A549 (cell line): ENCODE measurements at regions not wholly inside any gene's neighbourhood (a gene's known extent, or its start where the extent isn't known, plus 50 kb on each side); places are given as distances from the start of the nearest gene placed in this dataset.

Source experiments
- CHD2 ChIP-seq: fragments of 150-350 bp; IDR thresholded peaks from 2 replicates; pipeline ENCODE4 v1.6.1; 2014; ENCODE audit warnings: low read length; ENCODE audit not compliant: partially characterized antibody
- EP300 ChIP-seq, 2 experiments: fragments of >200 bp; sonication (Bioruptor Twin); formaldehyde crosslinking; IDR thresholded peaks; 2 replicates in 1 of 2; 3 replicates in 1 of 2; pipeline ENCODE4 v1.6.1; 2016 to 2017
- ESRRA ChIP-seq: fragments of 150-350 bp; IDR thresholded peaks from 2 replicates; pipeline ENCODE4 v1.6.1; 2014; ENCODE audit warnings: mild to moderate bottlenecking, low read length, borderline replicate concordance
- JUN ChIP-seq, 2 experiments: fragments of >200 bp; sonication (Bioruptor Twin); formaldehyde crosslinking; IDR thresholded peaks; 2 replicates in 1 of 2; 3 replicates in 1 of 2; pipeline ENCODE4 v1.6.1; 2016 to 2017
- MAZ ChIP-seq: fragments of 150-350 bp; IDR thresholded peaks from 2 replicates; pipeline ENCODE4 v1.6.1; 2014; ENCODE audit warnings: antibody characterized with exemption, low read depth, low read length, borderline replicate concordance
- NR3C1 ChIP-seq: fragments of >200 bp; sonication (Bioruptor Twin); formaldehyde crosslinking; IDR thresholded peaks from 3 replicates; pipeline ENCODE4 v1.6.1; 2017
- POLR2A ChIP-seq: IDR thresholded peaks from 2 replicates; pipeline ENCODE4 v1.6.1; 2012; ENCODE audit warnings: mild to moderate bottlenecking, low read length
- RFX5 ChIP-seq: fragments of 450-650 bp; IDR thresholded peaks from 2 replicates; pipeline ENCODE4 v1.7.1; 2014; ENCODE audit warnings: antibody characterized with exemption, mild to moderate bottlenecking, moderate library complexity
- TF ChIP-seq, protein P1 (sequence below): fragments of >200 bp; sonication (Bioruptor Twin); formaldehyde crosslinking; IDR thresholded peaks from 3 replicates; pipeline ENCODE4 v1.5.1; 2016
- TF ChIP-seq, protein P2 (sequence below): fragments of 150-350 bp; IDR thresholded peaks from 2 replicates; pipeline ENCODE4 v1.6.1; 2014; ENCODE audit warnings: low read depth, mild to moderate bottlenecking, low read length
- TF ChIP-seq, protein P3 (sequence below): fragments of 200-600 bp; sonication (generic); IDR thresholded peaks from 2 replicates; pipeline ENCODE4 v1.6.1; 2016; ENCODE audit warnings: antibody characterized with exemption, mild to moderate bottlenecking, moderate library complexity
- TF ChIP-seq, protein P4 (sequence below): IDR thresholded peaks from 2 replicates; pipeline ENCODE4 v1.6.1; 2012
- TF ChIP-seq, protein P5 (sequence below): fragments of 450-650 bp; IDR thresholded peaks from 2 replicates; pipeline ENCODE4 v1.6.1; 2014; ENCODE audit warnings: antibody characterized with exemption
- TF ChIP-seq, protein P6 (sequence below): fragments of 250-450 bp; sonication (Bioruptor Pico); IDR thresholded peaks from 2 replicates; pipeline ENCODE4 v1.5.0; 2021; ENCODE audit warnings: mild to moderate bottlenecking, moderate library complexity, borderline replicate concordance

DNA sequence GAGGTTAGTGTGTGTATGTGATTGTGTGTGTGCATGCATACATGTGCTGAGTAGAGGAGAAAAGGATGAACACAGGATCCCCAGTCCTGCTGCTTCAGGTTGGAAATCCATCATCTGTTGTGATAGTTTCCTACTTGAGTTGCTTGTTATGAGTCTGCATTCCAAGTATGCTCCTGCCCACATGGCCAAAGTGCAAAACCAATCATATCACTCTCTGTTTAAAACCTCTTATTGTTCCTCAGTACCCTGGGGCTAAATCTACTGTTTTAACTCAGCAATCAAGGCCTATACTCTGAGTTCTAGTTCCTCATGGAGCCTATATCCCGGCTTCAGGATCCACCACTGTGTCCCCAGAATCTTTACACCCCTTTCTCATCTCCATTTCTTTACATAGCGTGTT, 139.9 kb upstream of the TLE3 start:
- TF ChIP-seq NR3C1, result no peak
- TF ChIP-seq, protein P1, sequence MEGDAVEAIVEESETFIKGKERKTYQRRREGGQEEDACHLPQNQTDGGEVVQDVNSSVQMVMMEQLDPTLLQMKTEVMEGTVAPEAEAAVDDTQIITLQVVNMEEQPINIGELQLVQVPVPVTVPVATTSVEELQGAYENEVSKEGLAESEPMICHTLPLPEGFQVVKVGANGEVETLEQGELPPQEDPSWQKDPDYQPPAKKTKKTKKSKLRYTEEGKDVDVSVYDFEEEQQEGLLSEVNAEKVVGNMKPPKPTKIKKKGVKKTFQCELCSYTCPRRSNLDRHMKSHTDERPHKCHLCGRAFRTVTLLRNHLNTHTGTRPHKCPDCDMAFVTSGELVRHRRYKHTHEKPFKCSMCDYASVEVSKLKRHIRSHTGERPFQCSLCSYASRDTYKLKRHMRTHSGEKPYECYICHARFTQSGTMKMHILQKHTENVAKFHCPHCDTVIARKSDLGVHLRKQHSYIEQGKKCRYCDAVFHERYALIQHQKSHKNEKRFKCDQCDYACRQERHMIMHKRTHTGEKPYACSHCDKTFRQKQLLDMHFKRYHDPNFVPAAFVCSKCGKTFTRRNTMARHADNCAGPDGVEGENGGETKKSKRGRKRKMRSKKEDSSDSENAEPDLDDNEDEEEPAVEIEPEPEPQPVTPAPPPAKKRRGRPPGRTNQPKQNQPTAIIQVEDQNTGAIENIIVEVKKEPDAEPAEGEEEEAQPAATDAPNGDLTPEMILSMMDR, result no peak
- TF ChIP-seq ESRRA, result no peak
- TF ChIP-seq, protein P2, sequence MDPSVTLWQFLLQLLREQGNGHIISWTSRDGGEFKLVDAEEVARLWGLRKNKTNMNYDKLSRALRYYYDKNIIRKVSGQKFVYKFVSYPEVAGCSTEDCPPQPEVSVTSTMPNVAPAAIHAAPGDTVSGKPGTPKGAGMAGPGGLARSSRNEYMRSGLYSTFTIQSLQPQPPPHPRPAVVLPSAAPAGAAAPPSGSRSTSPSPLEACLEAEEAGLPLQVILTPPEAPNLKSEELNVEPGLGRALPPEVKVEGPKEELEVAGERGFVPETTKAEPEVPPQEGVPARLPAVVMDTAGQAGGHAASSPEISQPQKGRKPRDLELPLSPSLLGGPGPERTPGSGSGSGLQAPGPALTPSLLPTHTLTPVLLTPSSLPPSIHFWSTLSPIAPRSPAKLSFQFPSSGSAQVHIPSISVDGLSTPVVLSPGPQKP, result no peak
- TF ChIP-seq, protein P3, sequence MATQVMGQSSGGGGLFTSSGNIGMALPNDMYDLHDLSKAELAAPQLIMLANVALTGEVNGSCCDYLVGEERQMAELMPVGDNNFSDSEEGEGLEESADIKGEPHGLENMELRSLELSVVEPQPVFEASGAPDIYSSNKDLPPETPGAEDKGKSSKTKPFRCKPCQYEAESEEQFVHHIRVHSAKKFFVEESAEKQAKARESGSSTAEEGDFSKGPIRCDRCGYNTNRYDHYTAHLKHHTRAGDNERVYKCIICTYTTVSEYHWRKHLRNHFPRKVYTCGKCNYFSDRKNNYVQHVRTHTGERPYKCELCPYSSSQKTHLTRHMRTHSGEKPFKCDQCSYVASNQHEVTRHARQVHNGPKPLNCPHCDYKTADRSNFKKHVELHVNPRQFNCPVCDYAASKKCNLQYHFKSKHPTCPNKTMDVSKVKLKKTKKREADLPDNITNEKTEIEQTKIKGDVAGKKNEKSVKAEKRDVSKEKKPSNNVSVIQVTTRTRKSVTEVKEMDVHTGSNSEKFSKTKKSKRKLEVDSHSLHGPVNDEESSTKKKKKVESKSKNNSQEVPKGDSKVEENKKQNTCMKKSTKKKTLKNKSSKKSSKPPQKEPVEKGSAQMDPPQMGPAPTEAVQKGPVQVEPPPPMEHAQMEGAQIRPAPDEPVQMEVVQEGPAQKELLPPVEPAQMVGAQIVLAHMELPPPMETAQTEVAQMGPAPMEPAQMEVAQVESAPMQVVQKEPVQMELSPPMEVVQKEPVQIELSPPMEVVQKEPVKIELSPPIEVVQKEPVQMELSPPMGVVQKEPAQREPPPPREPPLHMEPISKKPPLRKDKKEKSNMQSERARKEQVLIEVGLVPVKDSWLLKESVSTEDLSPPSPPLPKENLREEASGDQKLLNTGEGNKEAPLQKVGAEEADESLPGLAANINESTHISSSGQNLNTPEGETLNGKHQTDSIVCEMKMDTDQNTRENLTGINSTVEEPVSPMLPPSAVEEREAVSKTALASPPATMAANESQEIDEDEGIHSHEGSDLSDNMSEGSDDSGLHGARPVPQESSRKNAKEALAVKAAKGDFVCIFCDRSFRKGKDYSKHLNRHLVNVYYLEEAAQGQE, result no peak
- no peak for TF ChIP-seq POLR2A
- TF ChIP-seq MAZ, result no peak
- TF ChIP-seq, protein P4, sequence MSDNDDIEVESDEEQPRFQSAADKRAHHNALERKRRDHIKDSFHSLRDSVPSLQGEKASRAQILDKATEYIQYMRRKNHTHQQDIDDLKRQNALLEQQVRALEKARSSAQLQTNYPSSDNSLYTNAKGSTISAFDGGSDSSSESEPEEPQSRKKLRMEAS, result no peak
- TF ChIP-seq CHD2, result no peak
- no peak for TF ChIP-seq RFX5
- TF ChIP-seq JUN (IDR thresholded peaks at IDR 0.05), result no peak
- TF ChIP-seq, protein P5, sequence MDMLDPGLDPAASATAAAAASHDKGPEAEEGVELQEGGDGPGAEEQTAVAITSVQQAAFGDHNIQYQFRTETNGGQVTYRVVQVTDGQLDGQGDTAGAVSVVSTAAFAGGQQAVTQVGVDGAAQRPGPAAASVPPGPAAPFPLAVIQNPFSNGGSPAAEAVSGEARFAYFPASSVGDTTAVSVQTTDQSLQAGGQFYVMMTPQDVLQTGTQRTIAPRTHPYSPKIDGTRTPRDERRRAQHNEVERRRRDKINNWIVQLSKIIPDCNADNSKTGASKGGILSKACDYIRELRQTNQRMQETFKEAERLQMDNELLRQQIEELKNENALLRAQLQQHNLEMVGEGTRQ, result no peak
- no peak for TF ChIP-seq EP300 (IDR thresholded peaks at IDR 0.05)
- TF ChIP-seq, protein P6, sequence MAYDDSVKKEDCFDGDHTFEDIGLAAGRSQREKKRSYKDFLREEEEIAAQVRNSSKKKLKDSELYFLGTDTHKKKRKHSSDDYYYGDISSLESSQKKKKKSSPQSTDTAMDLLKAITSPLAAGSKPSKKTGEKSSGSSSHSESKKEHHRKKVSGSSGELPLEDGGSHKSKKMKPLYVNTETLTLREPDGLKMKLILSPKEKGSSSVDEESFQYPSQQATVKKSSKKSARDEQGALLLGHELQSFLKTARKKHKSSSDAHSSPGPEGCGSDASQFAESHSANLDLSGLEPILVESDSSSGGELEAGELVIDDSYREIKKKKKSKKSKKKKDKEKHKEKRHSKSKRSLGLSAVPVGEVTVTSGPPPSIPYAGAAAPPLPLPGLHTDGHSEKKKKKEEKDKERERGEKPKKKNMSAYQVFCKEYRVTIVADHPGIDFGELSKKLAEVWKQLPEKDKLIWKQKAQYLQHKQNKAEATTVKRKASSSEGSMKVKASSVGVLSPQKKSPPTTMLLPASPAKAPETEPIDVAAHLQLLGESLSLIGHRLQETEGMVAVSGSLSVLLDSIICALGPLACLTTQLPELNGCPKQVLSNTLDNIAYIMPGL (CRISPR knock-in tag), result no peak
